GM19467 (cell line): ENCODE measurements at regions not wholly inside any gene's neighbourhood (a gene's known extent, or its start where the extent isn't known, plus 50 kb on each side); places are given as distances from the start of the nearest gene placed in this dataset.

Source experiments
- ATAC-seq: cut with Tn5 transposase; IDR thresholded peaks from one replicate; pipeline ENCODE4 v1.9.1; 2021; ENCODE audit warnings: mild to moderate bottlenecking, moderate library complexity; ENCODE audit not compliant: unreplicated experiment

GRCh38 chr2:220969348-220969747, 602.8 kb downstream of the EPHA4 start:
- ATAC-seq = no peak

GRCh38 chr2:220980966-220981675, 591.0 kb downstream of the EPHA4 start:
- ATAC-seq = no peak

- ATAC-seq = no peak
Measured at GRCh38 chr2:220981926-220982325, 590.2 kb downstream of the EPHA4 start.

- ATAC-seq = no peak
Measured at GRCh38 chr2:220985561-220985960, 586.5 kb downstream of the EPHA4 start.

- no peak for ATAC-seq
Measured at GRCh38 chr2:220987839-220988238, 584.3 kb downstream of the EPHA4 start.

GRCh38 chr2:220991972-220992371, 580.1 kb downstream of the EPHA4 start:
- ATAC-seq = no peak

- ATAC-seq = no peak
Measured at GRCh38 chr2:220994846-220995245, 577.3 kb downstream of the EPHA4 start.

- no peak for ATAC-seq
Measured at GRCh38 chr2:220995581-220995980, 576.5 kb downstream of the EPHA4 start.

- ATAC-seq = no peak
Measured at GRCh38 chr2:220998156-220998555, 573.9 kb downstream of the EPHA4 start.

GRCh38 chr2:220999356-220999755, 572.7 kb downstream of the EPHA4 start:
- ATAC-seq = no peak

GRCh38 chr2:221001381-221001801, 570.7 kb downstream of the EPHA4 start:
- ATAC-seq = no peak

GRCh38 chr2:221002101-221002685, 569.9 kb downstream of the EPHA4 start:
- ATAC-seq = no peak

GRCh38 chr2:221005338-221005737, 566.8 kb downstream of the EPHA4 start:
- no peak for ATAC-seq

- ATAC-seq = no peak
Measured at GRCh38 chr2:221006084-221006483, 566.0 kb downstream of the EPHA4 start.

GRCh38 chr2:221016551-221016950, 555.6 kb downstream of the EPHA4 start:
- no peak for ATAC-seq

GRCh38 chr2:221018262-221018661, 553.8 kb downstream of the EPHA4 start:
- ATAC-seq = no peak

- no peak for ATAC-seq
Measured at GRCh38 chr2:221019668-221020067, 552.4 kb downstream of the EPHA4 start.

GRCh38 chr2:221022554-221022953, 549.5 kb downstream of the EPHA4 start:
- no peak for ATAC-seq

GRCh38 chr2:221025398-221025797, 546.7 kb downstream of the EPHA4 start:
- no peak for ATAC-seq

- ATAC-seq = no peak
Measured at GRCh38 chr2:221034026-221034701, 537.9 kb downstream of the EPHA4 start.

GRCh38 chr2:221034973-221035372, 537.1 kb downstream of the EPHA4 start:
- ATAC-seq = no peak

- ATAC-seq = no peak
Measured at GRCh38 chr2:221042926-221043325, 529.2 kb downstream of the EPHA4 start.
